ENCODE measurements at regions not wholly inside any gene's neighbourhood (a gene's known extent, or its start where the extent isn't known, plus 50 kb on each side); places are given as distances from the start of the nearest gene placed in this dataset.

GRCh38 chr12:118520214-118521035, 144.1 kb downstream of the SUDS3 start:
- no peak for TF ChIP-seq CTCF (IDR thresholded peaks at IDR 0.05; ENCODE audit: extremely low read depth, missing control alignments)
- DNase-seq (ENCODE audit: low spot score): no peak

- no peak for TF ChIP-seq CTCF (IDR thresholded peaks at IDR 0.05; ENCODE audit: extremely low read depth, missing control alignments)
- no peak for DNase-seq (ENCODE audit: low spot score)
Measured at GRCh38 chr12:118521036-118521370, 144.6 kb downstream of the SUDS3 start.

- DNase-seq (ENCODE audit: low spot score): no peak
- TF ChIP-seq CTCF (IDR thresholded peaks at IDR 0.05; ENCODE audit: extremely low read depth, missing control alignments): no peak
Measured at GRCh38 chr12:118524446-118524845, 148.1 kb downstream of the SUDS3 start.

- no peak for DNase-seq (ENCODE audit: low spot score)
- no peak for TF ChIP-seq CTCF (IDR thresholded peaks at IDR 0.05; ENCODE audit: extremely low read depth, missing control alignments)
Measured at GRCh38 chr12:118525216-118525615, 148.9 kb downstream of the SUDS3 start.

- no peak for DNase-seq (ENCODE audit: low spot score)
- no peak for TF ChIP-seq CTCF (IDR thresholded peaks at IDR 0.05; ENCODE audit: extremely low read depth, missing control alignments)
Measured at GRCh38 chr12:118526255-118527095, 150.1 kb downstream of the SUDS3 start.

- no peak for DNase-seq (ENCODE audit: low spot score)
- TF ChIP-seq CTCF (IDR thresholded peaks at IDR 0.05; ENCODE audit: extremely low read depth, missing control alignments): no peak
Measured at GRCh38 chr12:118527310-118527709, 151.0 kb downstream of the SUDS3 start.

GRCh38 chr12:118528625-118529024, 152.3 kb downstream of the SUDS3 start:
- no peak for TF ChIP-seq CTCF (IDR thresholded peaks at IDR 0.05; ENCODE audit: extremely low read depth, missing control alignments)
- no peak for DNase-seq (ENCODE audit: low spot score)

Data from GM20000 (cell line).